ENCODE measurements at regions not wholly inside any gene's neighbourhood (a gene's known extent, or its start where the extent isn't known, plus 50 kb on each side); places are given as distances from the start of the nearest gene placed in this dataset.

GRCh38 chrX:5648941-5649568 is 579.6 kb downstream of the NLGN4X start:
- TF ChIP-seq ZNF274 (IDR thresholded peaks at IDR 0.05; ENCODE audit: low read depth, low read length), result no peak
- no peak for TF ChIP-seq YY1 (IDR thresholded peaks at IDR 0.05; ENCODE audit: insufficient read depth, insufficient read length)

All from NT2/D1 (cell line).